GM19372 (cell line): ENCODE measurements at regions not wholly inside any gene's neighbourhood (a gene's known extent, or its start where the extent isn't known, plus 50 kb on each side); places are given as distances from the start of the nearest gene placed in this dataset.
A peak's percentile ranks its signal among the peaks of the same experiment; 100 is the strongest.

ENCODE experiments used
- ATAC-seq: cut with Tn5 transposase; IDR thresholded peaks from one replicate; pipeline ENCODE4 v1.9.1; 2021; ENCODE audit warnings: mild to moderate bottlenecking, low read depth, moderate library complexity; ENCODE audit not compliant: unreplicated experiment

DNA sequence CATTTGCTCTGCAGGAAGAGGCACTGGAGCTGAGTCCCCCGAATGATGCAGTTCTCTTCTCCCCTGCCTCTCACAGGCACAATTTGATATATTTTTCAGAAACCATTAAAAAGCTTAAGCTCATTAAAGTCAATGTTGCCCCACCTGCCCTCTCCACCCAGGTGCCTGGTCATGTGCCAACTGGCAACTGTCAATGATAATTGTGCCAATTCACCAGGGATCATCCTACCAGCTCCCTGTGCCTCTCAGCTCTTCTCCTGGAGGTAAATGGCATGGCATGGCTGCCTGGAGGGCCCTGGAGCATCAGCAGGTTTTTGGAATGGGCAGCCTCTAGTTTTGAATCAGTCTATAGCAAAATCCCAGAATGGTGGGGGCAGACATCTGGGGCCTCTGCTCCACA, 279.6 kb upstream of the ID2 start:
- ATAC-seq, result no peak

DNA sequence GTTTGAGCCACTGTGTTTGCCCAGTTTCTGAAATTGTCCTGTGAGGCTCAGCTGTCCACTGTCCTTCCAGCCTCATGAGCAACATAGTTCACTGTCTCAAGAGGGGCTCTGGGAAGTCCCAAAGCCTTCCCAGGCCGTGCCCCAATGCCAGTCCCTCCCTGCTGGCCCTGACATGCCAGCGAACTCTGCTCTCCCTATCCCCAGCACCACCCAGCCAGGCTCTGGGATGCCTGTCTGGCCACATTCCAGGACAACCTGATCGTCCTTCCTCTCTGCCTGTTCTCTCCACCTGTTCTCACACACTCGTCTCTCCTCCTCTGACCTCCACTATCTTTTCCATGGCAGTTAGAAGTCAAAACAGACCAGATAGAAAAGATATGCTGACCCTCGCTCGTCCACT, 278.0 kb upstream of the ID2 start:
- ATAC-seq, result no peak

DNA sequence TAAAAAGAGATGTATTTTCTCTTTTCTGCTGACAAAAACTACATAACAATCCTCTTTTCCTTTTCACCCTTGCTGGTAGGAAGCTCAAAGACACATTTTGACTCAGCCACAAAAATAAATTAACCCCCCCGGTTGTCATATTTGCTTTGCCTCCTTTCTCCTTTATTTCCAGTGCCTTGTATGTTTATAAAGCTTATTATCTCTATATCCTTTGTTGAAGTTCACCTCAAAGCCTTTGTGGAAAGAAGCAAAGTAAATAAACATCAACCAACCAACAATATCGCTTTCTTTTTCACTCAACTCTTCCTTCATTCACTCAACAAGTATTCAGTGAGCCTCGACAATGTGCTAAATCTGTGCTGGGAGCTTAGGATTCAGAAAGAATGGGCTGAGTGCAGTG, 276.5 kb upstream of the ID2 start:
- no peak for ATAC-seq

DNA sequence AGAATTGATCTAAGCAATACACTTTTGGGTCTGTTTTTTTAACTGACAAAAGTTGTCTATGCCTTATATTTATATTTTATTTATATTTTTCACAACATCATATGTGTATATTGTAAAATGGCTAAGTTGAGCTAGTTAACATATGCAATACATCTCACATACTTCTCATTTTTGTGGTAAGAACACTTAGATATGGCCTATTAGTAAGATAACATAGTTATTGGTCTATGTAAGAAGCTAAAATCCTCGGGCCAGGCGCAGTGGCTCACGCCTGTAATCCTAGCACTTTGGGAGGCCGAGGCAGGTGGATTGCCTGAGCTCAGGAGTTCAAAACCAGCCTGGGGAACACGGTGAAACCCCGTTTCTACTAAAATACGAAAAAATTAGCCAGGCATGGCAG, 275.6 kb upstream of the ID2 start:
- no peak for ATAC-seq

DNA sequence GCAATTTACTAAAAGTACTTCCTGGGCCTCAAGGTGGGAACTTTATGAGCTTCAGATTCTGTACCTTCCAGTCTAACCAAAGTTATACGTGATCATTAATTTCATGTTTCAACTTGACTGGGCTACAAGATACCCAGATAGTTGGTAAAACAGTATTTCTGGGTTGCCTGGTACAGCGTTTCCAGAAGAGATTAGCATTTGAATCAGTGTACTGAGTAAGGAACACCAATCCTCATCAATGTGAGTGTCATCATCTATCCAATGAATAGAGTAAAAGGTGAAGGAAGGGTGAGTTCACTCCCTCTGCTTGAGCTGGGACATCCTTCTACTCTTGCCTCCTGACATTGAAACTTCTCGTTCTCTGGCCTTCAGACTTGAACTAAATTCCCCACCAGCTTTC, 274.5 kb upstream of the ID2 start:
- no peak for ATAC-seq

DNA sequence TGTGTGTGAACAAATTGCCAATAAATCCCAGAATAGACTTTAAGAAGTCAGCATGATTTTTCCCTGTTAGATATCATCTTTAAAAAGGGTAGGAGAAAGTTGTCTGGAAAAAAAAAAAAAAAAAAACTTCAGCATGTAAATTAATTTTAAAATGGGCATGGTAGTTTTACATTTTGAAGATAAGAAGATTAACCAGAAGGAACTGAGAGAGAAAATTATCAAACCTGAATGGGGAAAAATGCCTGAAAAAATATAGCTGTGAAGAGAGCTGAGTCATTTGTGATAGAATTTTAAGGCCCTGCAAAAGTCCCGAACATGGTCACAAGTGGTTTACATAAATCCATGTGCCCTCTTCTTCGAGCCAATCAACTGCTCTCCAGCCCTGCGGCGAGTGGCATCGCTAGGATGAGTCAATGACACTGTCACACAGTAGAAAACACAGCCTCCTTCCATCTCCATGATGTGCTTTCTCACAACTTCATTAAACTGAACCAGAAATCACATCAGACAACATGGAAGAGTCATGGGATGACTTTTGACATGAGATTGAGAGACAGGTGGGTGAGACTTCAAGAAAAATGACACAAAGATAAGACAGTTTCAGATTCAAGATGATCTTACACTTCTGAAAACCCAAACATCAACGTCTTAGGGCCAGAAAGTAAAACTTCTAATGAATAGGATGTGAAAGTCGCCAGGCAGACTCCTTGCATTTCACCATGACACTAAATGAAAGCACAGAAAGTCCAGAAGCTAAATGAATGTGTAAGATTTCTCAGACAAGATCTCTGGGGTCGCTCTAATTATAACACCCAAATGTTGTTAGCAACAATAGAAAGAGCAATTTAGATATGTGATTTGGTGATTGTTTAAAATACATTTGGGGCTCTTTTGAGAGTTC, 273.0 kb upstream of the ID2 start:
- peak; percentile 86 for ATAC-seq

DNA sequence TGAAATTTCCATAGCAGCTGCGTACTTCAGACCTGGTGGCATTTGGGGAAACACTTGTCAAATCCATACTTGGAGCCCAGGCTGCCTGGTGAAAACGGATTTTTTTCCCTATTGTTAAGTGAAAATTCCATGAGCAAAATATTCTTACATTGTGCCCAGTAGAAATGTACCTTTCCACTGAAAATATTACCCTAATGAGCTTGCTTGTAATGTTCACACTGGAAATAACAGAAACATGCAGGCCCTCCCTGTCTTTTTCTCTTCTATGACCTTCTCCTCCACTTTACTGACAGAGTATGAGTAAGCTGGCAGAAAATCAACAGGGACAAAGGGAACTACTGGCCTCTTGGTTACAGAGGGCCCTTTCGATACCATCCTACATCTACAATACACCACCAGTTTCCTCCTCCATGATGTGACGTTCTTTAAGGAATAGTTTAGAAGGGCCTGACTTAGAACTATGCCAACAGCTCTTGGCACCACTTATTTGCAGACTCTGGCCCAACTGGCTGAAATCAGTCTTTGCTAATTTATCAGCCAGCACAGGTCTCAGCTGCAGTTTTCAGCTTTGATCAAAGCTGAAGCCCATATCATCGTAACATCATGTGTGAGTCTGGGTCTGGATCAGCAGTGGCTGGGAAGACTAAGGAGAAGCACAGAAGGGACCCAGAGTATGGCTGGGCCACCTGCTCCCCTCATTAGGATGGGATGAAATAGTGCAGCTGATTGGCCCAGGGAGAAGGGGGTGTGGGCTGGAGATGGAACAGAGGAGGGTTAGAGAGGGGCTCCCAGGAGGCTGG, 272.2 kb upstream of the ID2 start:
- no peak for ATAC-seq

DNA sequence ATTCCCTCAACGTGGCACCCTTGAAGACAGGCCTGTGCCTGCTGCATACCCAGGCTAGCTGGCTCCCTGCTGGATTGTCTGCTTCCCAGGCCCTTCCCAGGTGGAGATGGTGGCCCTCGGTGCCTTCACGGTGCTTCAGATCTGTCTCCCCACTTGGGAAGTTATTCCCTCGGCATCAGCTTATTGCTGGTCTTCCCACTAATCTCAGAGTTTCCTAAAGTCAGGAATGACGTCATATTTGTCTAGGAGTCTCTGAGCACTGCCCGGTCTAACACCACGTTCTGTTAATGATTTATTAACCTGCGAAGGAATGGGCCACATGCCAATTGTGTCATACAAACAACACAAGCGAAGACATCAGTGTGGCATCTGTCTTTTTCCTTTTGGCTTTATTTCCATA, 269.8 kb upstream of the ID2 start:
- ATAC-seq, result no peak

DNA sequence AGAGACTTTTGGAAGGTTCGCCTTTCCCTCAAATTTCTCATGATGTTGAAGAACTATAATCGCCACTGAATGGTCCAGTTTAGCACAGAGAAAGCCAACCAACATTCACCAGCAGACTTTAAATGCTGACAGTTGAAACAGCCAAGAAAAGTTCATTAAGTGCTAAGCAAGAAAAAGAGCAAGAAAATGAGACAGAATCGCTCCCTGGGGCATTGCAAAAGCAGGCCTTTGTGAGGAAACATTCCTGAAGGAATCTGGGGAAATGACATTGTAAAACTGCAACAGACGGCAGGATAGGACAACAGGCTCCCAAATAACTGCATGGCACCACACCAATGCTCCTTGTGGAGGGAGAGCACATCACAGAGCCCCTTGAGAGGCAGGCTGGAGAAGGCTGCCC, 269.3 kb upstream of the ID2 start:
- ATAC-seq, result no peak

DNA sequence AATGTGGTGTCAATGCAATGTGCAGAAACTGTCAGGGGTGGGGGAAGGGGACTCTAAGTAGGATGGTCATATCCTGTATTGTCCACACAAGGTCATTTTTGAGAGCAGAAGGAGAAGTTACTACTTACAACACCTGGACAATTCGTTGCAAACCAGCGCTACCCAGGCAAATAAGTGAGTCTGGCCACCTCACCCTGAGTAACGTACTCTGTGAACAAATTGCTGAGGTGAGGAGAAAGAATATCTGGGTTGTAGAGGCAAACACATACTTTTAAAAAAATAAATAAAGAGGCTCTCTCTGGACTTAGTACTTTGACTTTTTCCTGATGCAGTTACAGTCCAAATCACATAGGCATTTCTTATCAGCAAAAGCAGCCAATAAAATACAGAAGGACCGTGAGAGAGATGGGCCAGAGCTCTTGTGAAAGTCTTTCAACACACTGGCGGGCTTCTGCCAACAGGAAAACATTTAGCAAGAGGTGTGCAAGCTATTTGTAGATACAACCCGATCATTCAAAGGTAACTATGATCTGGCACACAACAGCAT, 268.2 kb upstream of the ID2 start:
- no peak for ATAC-seq

DNA sequence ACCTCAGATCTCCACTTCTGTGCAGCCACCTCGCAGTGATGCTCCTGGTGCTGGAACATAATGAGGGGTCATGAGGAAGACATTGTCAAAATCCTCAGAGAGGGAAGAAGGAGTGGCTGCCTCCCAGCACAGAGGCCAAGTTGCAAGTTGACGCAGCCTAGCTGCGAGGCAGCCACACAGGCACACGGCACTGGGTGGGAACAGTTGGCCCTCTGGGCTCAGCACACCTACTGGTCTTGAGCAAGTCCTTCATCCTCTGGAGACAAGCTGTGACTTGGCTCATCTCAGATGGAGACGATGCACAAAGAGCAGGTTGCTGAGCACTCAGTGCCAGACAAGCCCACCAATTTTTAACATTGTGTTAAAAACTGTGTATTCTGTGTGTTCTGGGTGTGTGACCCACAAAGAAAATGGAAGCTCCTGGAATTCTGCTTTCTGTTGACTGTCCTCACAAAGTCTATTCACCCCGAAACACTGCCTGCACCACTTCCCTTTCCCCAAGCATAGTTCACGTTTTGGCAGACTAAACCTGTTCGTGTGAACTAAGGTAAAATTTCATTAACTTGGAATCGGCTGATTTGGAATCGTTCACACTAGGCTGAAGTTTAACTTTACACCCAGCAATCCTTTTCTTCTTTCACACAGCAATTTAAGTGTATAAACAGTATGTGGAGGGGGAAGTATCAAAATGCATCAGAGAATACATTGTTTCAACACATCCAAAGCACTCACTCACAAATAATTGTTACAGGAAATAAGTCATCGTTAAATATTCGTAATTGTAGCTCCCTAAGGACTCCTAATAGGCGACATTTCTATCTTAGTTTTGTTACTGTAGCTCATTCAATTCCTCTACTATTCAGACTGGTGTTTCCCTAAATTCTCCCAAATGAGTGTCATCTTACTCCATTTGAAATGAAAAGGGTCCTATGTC, 266.6 kb upstream of the ID2 start:
- no peak for ATAC-seq

DNA sequence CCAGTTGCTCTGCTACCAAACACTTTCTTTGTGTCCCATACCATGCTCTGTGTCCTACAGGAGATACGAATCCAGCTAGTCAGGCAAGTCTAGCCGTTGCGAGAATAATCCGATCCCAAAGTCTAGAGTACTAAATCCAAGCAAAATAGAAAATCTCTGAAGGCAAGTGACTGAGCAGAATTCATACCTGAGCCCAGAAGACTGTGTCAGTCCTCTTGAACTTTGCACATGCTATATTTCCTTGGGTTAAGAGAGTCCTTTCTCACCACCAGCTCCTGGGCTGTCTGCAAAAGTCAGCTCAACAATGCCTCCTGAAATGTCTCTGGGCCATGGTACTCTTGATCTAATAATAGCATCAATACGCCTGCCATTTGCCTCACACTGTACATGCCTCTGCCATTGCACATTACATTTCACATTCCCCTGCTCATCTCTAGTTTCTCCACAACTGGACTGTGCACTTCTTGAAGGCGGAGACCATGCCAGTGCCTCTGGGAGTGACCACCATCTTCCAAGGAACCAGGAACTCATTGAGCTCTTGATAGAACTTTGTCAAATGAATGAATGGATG, 265.8 kb upstream of the ID2 start:
- ATAC-seq, result no peak

DNA sequence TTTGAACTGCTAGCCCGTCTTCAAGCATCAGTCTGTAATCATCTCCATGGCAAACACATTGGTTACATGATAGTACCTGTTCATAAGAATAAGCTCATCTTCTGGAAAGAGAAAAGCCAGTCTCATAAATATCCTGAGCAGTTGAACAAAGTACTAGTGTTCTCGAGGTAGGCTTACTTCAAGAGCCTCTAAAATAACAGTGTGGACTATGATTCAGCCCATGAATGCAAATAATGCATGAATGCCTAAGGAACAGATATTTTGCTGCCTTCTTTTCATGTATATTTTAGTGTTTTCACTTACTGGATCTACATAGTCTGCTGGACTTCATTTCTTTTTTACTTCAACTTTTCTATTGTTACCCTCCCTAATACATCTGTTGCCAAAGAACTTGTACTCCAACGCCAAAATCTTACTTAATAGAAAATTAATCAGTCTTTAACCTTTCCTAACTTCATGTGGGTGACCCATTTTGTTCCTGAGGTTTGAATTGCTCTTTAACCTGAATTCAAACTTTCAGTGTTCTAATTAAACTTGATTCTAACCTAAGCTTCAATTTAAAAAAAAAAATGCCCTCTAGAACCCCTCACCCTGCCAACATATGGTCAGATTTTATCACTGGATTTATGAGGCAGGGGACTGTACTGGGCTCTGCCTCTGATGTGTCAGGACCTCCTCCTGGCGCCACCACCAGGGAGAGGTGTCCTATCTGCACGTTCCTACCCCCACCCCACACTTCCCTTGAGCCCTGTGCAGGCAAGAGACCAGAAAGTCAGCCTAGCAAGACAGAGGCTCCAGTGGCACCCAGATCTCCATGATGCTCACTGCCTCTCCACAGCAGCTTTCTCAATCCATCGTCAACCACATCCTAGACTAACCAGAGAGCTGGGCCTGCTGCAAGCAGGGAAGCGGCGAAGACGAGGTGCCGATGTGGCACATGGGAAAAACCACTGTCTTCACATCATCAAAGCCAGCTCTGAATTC, 264.7 kb upstream of the ID2 start:
- no peak for ATAC-seq

DNA sequence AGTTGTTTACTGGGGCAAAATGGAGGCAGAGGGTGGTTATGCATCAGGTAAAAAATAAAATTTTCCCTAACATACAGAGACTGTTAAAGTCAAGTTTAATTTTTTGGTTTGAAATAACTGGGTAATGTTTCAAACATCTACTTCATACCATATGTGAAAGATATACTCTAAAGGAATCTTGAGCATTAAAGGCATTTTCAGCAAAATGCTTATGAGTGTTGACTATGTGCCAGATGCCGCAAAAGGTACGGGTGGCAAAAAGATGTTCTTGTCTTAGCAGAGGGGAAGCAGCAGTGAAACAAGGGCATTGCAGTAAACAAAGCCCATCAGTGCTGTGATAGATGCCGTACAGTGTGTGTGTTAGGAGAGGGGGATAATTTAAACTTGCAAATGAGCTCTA, 263.1 kb upstream of the ID2 start:
- ATAC-seq, result no peak

DNA sequence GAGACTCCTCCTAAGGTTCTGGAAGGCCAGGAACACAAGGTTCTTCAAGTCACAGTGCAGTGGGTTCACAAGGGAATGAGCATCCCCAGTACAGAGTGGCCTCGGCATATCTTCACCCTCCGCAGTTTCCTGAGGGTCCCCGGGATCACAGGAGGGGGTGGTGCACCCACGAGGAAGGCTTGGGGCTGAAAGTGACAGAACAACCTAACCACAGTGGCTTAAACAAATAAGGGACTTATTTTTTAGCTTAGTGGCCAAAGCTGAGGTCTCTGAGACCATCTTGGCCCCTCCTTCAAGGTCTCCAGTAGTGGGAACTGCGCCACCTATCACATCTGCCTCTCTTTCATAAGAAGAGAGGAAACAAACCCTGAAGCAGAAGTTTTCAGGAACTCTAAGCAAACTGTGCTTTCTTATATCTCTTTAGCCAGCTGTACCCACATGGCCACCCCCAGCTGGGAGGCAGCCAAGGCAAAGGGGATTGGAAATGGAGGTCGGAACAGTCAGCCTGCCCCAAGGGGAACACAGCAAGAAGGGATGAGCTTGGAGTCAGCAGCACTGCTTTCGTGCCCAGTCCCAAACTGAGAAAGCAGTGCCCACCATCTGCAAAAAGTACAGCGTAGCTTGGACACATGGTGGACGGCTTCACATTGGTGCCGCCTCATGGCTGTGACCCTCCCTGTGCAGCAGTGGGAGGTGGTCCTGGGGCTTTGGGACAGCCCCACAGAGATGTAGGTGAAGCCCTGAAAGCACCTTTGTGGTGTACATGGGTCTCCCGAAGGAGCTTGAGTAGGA, 260.0 kb upstream of the ID2 start:
- peak; percentile 88 for ATAC-seq

DNA sequence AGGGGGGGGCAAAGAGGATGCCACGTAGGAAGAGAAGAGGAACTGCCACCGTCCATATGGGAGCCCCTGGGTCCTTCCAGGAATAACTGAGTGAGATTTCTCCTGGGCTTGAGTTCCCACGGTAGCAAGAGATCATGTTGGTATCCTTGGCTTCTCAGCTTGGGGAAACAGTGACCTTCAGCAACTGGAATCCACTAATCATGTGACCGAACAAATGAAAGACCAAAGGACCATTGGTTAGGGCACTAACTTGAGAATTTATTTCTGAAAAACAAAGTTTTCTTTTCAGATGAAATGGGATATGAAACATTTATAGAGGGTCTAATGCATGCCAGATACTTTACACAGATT, 259.4 kb upstream of the ID2 start:
- no peak for ATAC-seq

DNA sequence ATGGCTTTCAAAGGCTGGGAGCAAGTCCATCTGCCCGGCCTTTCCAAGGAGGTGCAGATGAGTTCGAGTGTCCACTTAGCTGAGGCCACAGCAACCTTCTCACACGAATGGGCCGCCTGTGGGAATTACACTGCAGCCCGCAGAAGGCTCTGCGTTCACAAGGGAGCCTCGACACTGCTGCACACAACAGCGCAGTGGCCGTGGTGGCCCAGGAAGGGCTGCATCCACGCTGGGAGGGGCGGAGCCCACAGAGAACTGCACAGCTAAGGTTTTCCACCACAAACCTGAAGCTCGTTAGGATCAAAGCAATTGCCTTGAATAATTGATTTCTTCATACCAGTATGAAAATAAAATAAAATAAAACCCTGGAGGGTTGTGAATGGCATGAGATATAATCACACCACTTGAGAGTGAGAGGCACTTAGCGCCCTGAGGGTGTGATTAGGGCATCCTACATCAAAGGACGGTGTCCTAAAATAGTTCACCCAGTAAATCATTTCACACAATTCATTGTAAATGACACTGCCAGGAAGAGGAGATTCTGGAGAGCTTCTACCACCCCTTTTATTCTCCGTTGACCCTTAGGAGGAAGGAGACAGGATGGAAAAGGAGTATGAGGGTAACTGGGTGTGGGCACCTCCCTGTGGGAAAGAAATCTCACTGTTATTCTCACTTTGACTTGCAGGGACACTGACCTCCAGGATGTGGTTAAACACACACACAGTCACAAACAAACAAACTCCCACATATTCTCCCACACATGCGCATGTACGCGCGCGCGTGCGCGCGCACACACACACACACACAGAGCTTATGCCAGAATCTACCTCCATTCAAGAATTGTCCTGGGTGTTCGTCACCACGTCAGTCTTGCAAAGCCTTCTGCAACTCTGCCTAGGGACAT, 256.6 kb upstream of the ID2 start:
- no peak for ATAC-seq
